ENCODE measurements at regions not wholly inside any gene's neighbourhood (a gene's known extent, or its start where the extent isn't known, plus 50 kb on each side); places are given as distances from the start of the nearest gene placed in this dataset.
"Not testable (repeated sequence)": the region's sequence is repeated elsewhere in the genome, so short reads cannot be mapped to it uniquely, and the experiment has no call there.

DNA sequence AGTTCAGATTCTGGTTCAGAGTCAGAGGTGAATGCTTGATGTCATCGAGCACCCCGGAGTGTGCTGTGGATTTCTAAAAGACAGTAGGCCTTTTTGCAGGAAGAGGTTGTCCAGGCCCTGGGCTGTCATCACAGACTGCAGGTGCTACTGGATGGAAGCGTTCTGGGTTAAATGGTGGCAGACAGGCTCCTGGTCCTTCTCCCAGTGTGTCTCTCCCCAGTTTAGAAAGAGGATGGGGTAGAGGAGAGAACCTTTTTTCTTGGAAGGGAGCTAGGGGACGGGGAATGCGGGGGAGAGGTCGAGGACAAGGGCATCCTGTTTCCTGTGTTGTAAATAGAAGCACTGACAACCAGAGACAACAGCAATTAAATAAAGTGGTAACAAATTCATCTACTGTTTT, 102.3 kb upstream of the NUDT6 start:
- TF ChIP-seq CTCF (IDR thresholded peaks at IDR 0.05; ENCODE audit: control extremely low read depth, extremely low read depth, low read depth, missing control alignments), result no peak
- no peak for DNase-seq (ENCODE audit: extremely low spot score)
- POLR2A ChIA-PET, result no interaction called here
- CTCF ChIA-PET, result no interaction called here

DNA sequence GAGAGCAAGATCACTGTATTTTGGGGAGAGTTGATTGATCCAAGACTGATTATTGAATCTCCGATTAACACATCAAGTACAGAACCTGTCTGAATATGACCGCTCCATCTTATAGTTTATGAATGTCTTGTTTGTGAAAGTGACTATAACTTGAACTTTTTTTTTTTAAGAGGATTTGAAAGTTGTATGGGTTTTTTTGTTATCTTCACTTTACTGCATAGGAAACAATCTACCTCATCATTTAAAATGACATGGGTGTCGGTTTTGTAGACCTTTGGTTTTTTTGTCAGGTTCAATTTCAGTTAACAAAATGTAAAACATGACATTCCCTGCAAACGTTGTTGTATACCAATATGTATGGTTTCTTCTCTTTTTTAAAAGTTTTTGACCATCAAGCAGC, 103.0 kb upstream of the NUDT6 start:
- DNase-seq (ENCODE audit: extremely low spot score), result no peak
- TF ChIP-seq CTCF (IDR thresholded peaks at IDR 0.05; ENCODE audit: control extremely low read depth, extremely low read depth, low read depth, missing control alignments), result no peak
- ChIA-PET POLR2A (no interaction called here), CTCF (no interaction called here)

- DNase-seq (ENCODE audit: extremely low spot score); CTCF ChIA-PET; POLR2A ChIA-PET: not testable (repeated sequence)
Observed at GRCh38 chr4:123026015-123026414, 103.6 kb upstream of the NUDT6 start.

DNA sequence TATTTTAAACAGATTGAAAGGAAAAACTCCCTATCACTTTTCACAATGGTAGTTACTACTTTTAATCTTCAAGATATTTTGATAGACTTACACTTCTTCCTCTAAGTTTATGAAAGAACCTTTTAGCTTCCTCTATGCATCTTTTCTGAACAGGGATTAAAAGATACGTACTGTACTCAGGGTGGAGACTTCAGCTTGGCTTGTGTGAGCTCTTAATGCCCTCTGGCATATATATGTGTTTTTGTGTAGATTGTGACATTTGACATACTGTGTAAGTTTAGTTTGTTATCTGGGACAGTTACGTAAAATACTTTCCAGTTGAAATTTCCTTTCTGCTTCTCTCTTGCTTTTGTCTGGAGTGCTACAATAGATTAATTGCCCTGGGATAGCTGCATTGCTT, 109.3 kb upstream of the NUDT6 start:
- ChIA-PET CTCF (interaction anchor here (1.4 to 1.5 kb wide), 2 partner anchors 9 to 274 kb away, joined by 4 to 5 read pairs; no protein-coding TSS in a partner anchor), POLR2A (no interaction called here)
- DNase-seq (ENCODE audit: extremely low spot score), result no peak
- TF ChIP-seq CTCF (IDR thresholded peaks at IDR 0.05; ENCODE audit: control extremely low read depth, extremely low read depth, low read depth, missing control alignments), result no peak

GRCh38 chr4:123034023-123034422, 111.6 kb upstream of the NUDT6 start:
- POLR2A ChIA-PET, result no interaction called here
- CTCF ChIA-PET, result interaction anchor here (0.9 kb wide), 1 partner anchor 31 kb away, joined by 3 read pairs; no protein-coding TSS in a partner anchor
- TF ChIP-seq CTCF (IDR thresholded peaks at IDR 0.05; ENCODE audit: control extremely low read depth, extremely low read depth, low read depth, missing control alignments), result no peak
- DNase-seq (ENCODE audit: extremely low spot score), result no peak

- ChIA-PET POLR2A (no interaction called here), CTCF (no interaction called here)
- TF ChIP-seq CTCF (IDR thresholded peaks at IDR 0.05; ENCODE audit: control extremely low read depth, extremely low read depth, low read depth, missing control alignments), result no peak
- DNase-seq (ENCODE audit: extremely low spot score), result no peak
Observed at GRCh38 chr4:123035239-123035638, 112.8 kb upstream of the NUDT6 start.

DNA sequence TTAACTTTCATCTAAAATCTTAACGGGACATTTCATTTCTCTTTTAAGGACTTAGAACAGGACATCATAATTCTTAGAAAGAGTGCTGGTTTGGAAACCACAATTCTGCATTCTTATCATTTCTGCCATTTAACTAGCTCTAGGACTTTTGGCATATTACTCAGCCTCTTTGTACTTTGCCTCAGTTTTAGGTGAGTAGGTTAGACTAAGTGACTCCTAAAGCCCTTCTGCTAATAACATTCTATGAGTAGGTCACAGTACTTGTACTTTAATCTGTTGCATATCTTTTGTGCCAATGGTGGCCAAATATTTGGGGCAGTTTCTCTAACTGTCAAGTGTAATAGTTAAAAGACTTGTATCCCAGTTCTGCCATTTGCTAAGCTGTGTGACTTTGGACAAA, 115.4 kb upstream of the NUDT6 start:
- ChIA-PET POLR2A (no interaction called here), CTCF (no interaction called here)
- DNase-seq (ENCODE audit: extremely low spot score), result no peak

More for the DNA sequence above, 115.4 kb upstream of the NUDT6 start:
- TF ChIP-seq CTCF (IDR thresholded peaks at IDR 0.05; ENCODE audit: control extremely low read depth, extremely low read depth, low read depth, missing control alignments), result no peak

Data from GM10248 (cell line).